PC-3 (cell line): ENCODE measurements at regions not wholly inside any gene's neighbourhood (a gene's known extent, or its start where the extent isn't known, plus 50 kb on each side); places are given as distances from the start of the nearest gene placed in this dataset.

Source experiments
- CTCF ChIP-seq: fragments of 300-600 bp; sonication (generic); conservative IDR thresholded peaks from 2 replicates; pipeline ENCODE4 v1.5.1; 2017; ENCODE audit warnings: antibody characterized with exemption, low read depth, mild to moderate bottlenecking, low read length
- EZH2 ChIP-seq: fragments of 300-600 bp; sonication (generic); IDR thresholded peaks from one replicate; pipeline ENCODE4 v1.6.1; 2017; ENCODE audit warnings: antibody characterized with exemption, mild to moderate bottlenecking, low read length; ENCODE audit not compliant: unreplicated experiment

- no peak for TF ChIP-seq CTCF
- TF ChIP-seq EZH2 = no peak
Observed at GRCh38 chr1:209231476-209232156, 351.9 kb upstream of the CAMK1G start.
